ENCODE measurements at regions not wholly inside any gene's neighbourhood (a gene's known extent, or its start where the extent isn't known, plus 50 kb on each side); places are given as distances from the start of the nearest gene placed in this dataset.

- H3K4me1 ChIP-seq (ENCODE audit: insufficient read depth, low read length, poor library complexity, severe bottlenecking): peaks cover 5% of the 10 kb centered on the region
- ChIA-PET CTCF (ENCODE audit: unreplicated experiment) (no interaction called here), POLR2A (no interaction called here)
- H4K20me1 ChIP-seq (ENCODE audit: insufficient read depth, low read length): no peaks in the 10 kb centered on the region
- H3K4me3 ChIP-seq (ENCODE audit: low read depth, low read length, poor library complexity, severe bottlenecking): no peak overlapping the region
- no TSS peak for BruUV-seq (replicated peaks)
- H3K9me2 ChIP-seq (ENCODE audit: insufficient read depth, low read length): no peaks in the 10 kb centered on the region
- H3K79me2 ChIP-seq (ENCODE audit: insufficient read depth, low read depth, low read length): no peaks in the 10 kb centered on the region
- H3K36me3 ChIP-seq (ENCODE audit: insufficient read depth, low read length): no peaks in the 10 kb centered on the region
- no peak overlapping the region for H3K27ac ChIP-seq (ENCODE audit: low read depth, low read length, poor library complexity, severe bottlenecking)
- H3K4me2 ChIP-seq (ENCODE audit: low read length): no peak overlapping the region
- H2AFZ ChIP-seq (ENCODE audit: low read length): no peak overlapping the region
- intact Hi-C loops (cut with micrococcal nuclease; ENCODE audit: unreplicated experiment): loop anchor here (1.0 to 10.0 kb wide), 4 partner anchors 356 to 550 kb away; no protein-coding TSS in a partner anchor
- H3K9me3 ChIP-seq (ENCODE audit: low read length): no peaks in the 10 kb centered on the region
- TF ChIP-seq CTCF (conservative IDR thresholded peaks at IDR 0.05; ENCODE audit: low read length) (peak; percentile 53), EZH2phosphoT487 (IDR thresholded peaks at IDR 0.05; ENCODE audit: borderline replicate concordance, low read depth, low read length) (no peak)
- DNase-seq (ENCODE audit: low spot score): peak; percentile 54
Observed at GRCh38 chr5:88140856-88141752, 127.5 kb downstream of the TMEM161B start.

- H2AFZ ChIP-seq (ENCODE audit: low read length): no peak overlapping the region
- no peaks in the 10 kb centered on the region for H3K9me3 ChIP-seq (ENCODE audit: low read length)
- no peak overlapping the region for H3K4me2 ChIP-seq (ENCODE audit: low read length)
- no TSS peak for BruUV-seq (replicated peaks)
- peaks cover 5% of the 10 kb centered on the region for H3K4me1 ChIP-seq (ENCODE audit: insufficient read depth, low read length, poor library complexity, severe bottlenecking)
- no peak overlapping the region for H3K4me3 ChIP-seq (ENCODE audit: low read depth, low read length, poor library complexity, severe bottlenecking)
- no peak overlapping the region for H3K27ac ChIP-seq (ENCODE audit: low read depth, low read length, poor library complexity, severe bottlenecking)
- no peaks in the 10 kb centered on the region for H3K36me3 ChIP-seq (ENCODE audit: insufficient read depth, low read length)
- H3K9me2 ChIP-seq (ENCODE audit: insufficient read depth, low read length): no peaks in the 10 kb centered on the region
- intact Hi-C loops (cut with micrococcal nuclease; ENCODE audit: unreplicated experiment): loop anchor here (2.0 to 10.0 kb wide), 3 partner anchors 356 to 540 kb away; no protein-coding TSS in a partner anchor
- no peaks in the 10 kb centered on the region for H3K79me2 ChIP-seq (ENCODE audit: insufficient read depth, low read depth, low read length)
- ChIA-PET POLR2A (no interaction called here), CTCF (ENCODE audit: unreplicated experiment) (no interaction called here)
- no peak for TF ChIP-seq EZH2phosphoT487 (IDR thresholded peaks at IDR 0.05; ENCODE audit: borderline replicate concordance, low read depth, low read length)
- TF ChIP-seq CTCF (conservative IDR thresholded peaks at IDR 0.05; ENCODE audit: low read length): no peak
- H4K20me1 ChIP-seq (ENCODE audit: insufficient read depth, low read length): no peaks in the 10 kb centered on the region
- DNase-seq (ENCODE audit: low spot score): no peak
Observed at GRCh38 chr5:88140396-88140855, 128.2 kb downstream of the TMEM161B start.

DNA sequence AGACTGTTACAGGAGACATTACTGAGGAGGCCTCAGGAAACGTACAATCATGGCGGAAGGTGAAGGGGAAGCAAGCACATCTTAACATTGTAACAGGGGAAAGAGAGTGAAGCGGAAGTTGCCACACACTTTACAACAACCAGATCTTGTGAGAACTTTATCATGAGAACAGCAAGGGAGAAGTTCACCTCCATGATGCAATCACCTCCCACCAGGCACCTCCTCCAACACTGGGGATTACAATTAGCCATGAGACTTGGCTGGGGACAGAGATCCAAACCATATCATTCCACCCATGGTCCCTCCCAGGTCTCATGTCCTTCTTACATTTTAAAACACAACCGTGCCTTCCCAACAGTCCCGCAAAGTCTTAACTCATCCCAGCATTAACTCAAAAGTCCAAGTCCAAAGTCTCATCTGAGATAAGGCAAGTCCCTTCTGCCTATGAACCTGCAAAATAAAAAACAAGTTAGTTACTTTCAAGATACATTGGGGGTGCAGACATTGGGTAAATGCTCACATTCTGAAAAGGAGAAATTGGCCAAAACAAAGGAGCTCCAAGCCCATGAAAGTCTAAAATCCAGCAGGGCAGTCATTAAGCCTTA is 138.3 kb downstream of the TMEM161B start:
- no peak for DNase-seq (ENCODE audit: low spot score)
- Histone ChIP-seq H2AFZ (ENCODE audit: low read length) (no peak overlapping the region), H3K9me2 (ENCODE audit: insufficient read depth, low read length) (no peaks in the 10 kb centered on the region), H3K9me3 (ENCODE audit: low read length) (no peaks in the 10 kb centered on the region), H3K4me2 (ENCODE audit: low read length) (no peak overlapping the region), H3K36me3 (ENCODE audit: insufficient read depth, low read length) (no peaks in the 10 kb centered on the region), H3K4me3 (ENCODE audit: low read depth, low read length, poor library complexity, severe bottlenecking) (no peak overlapping the region), H3K27ac (ENCODE audit: low read depth, low read length, poor library complexity, severe bottlenecking) (no peak overlapping the region), H4K20me1 (ENCODE audit: insufficient read depth, low read length) (no peaks in the 10 kb centered on the region), H3K4me1 (ENCODE audit: insufficient read depth, low read length, poor library complexity, severe bottlenecking) (no peaks in the 10 kb centered on the region), H3K79me2 (ENCODE audit: insufficient read depth, low read depth, low read length) (no peaks in the 10 kb centered on the region)
- TF ChIP-seq CTCF (conservative IDR thresholded peaks at IDR 0.05; ENCODE audit: low read length) (no peak), EZH2phosphoT487 (IDR thresholded peaks at IDR 0.05; ENCODE audit: borderline replicate concordance, low read depth, low read length) (no peak)
- no TSS peak for BruUV-seq (replicated peaks)
- CTCF ChIA-PET (ENCODE audit: unreplicated experiment): no interaction called here
- intact Hi-C loops (cut with micrococcal nuclease; ENCODE audit: unreplicated experiment): no loop called here
- POLR2A ChIA-PET: no interaction called here

Measured in OCI-LY7 (cell line).